SK-N-SH (cell line): ENCODE measurements at regions not wholly inside any gene's neighbourhood (a gene's known extent, or its start where the extent isn't known, plus 50 kb on each side); places are given as distances from the start of the nearest gene placed in this dataset.

ENCODE experiments used
- CTCF ChIA-PET: fragments of 300-600, 350-600 bp; formaldehyde crosslinking; extraction: SDS; loops from one replicate; lab custom pipeline; 2021; lab: Yijun Ruan, JAX
- POLR2A ChIA-PET: fragments of 350-600 bp; sonication (Branson Sonifier 250); formaldehyde crosslinking; extraction: SDS; loops from one replicate; lab custom pipeline; 2020; ENCODE audit warnings: antibody characterized with exemption, inconsistent platforms; lab: Yijun Ruan, JAX
- DNase-seq: peaks from one replicate; pipeline ENCODE4 v3.0.0; 2012
- H2AFZ ChIP-seq: fragments of 200-600 bp; sonication (generic); 2 replicates; pipeline ENCODE4 v1.8.1; 2016; ENCODE audit warnings: antibody characterized with exemption, mild to moderate bottlenecking, low read depth
- H3F3A ChIP-seq: fragments of 200-600 bp; sonication (generic); replicated peaks from 2 replicates; pipeline ENCODE3; 2016; ENCODE audit warnings: antibody characterized with exemption, mild to moderate bottlenecking; ENCODE audit not compliant: insufficient read depth
- H3K27ac ChIP-seq, 2 experiments: fragments of 200-500 bp in 1 of 2; fragments of 200-600 bp in 1 of 2; sonication (Bioruptor generic) in 1 of 2; sonication (generic), shearing (Covaris generic) in 1 of 2; 2 replicates each; pipeline versions ENCODE4 v1.5.1 to v1.6.1; 2014 to 2016; ENCODE audit warnings: low read depth in 2 of 2, inconsistent platforms in 1 of 2, low read length in 1 of 2, mild to moderate bottlenecking in 1 of 2, mixed read lengths in 1 of 2
- H3K27me3 ChIP-seq: fragments of 200-600 bp; sonication (generic), shearing (Covaris generic); 2 replicates; pipeline ENCODE4 v1.6.1; 2016; ENCODE audit warnings: mixed run types; ENCODE audit not compliant: insufficient read depth
- H3K36me3 ChIP-seq, 2 experiments: fragments of 200-500 bp in 1 of 2; fragments of 200-600 bp in 1 of 2; sonication (Bioruptor generic) in 1 of 2; sonication (generic) in 1 of 2; replicated peaks in 1 of 2; 2 replicates each; pipeline versions ENCODE3 to v1.5.1; 2014 to 2016; ENCODE audit warnings: low read length in 1 of 2, mild to moderate bottlenecking in 1 of 2; ENCODE audit not compliant: insufficient read depth in 2 of 2, control insufficient read depth in 1 of 2
- H3K4me1 ChIP-seq, 2 experiments: fragments of 200-500 bp in 1 of 2; fragments of 200-600 bp in 1 of 2; sonication (Bioruptor generic) in 1 of 2; sonication (generic), shearing (Covaris generic) in 1 of 2; 2 replicates each; pipeline versions ENCODE4 v1.5.1 to v1.6.1; 2014 to 2016; ENCODE audit warnings: low read depth in 1 of 2, low read length in 1 of 2, mixed run types in 1 of 2; ENCODE audit not compliant: insufficient read depth in 2 of 2, control insufficient read depth in 1 of 2
- H3K4me2 ChIP-seq: fragments of 200-600 bp; sonication (generic), shearing (Covaris generic); 2 replicates; pipeline ENCODE4 v1.6.1; 2017; ENCODE audit warnings: mixed run types
- H3K4me3 ChIP-seq, 2 experiments: fragments of 200-500 bp in 1 of 2; fragments of 200-600 bp in 1 of 2; sonication (Bioruptor generic) in 1 of 2; sonication (generic), shearing (Covaris generic) in 1 of 2; 2 replicates each; pipeline versions ENCODE4 v1.5.1 to v1.8.1; 2014 to 2016; ENCODE audit warnings: low read depth in 2 of 2, inconsistent platforms in 1 of 2, low read length in 1 of 2, mild to moderate bottlenecking in 1 of 2, mixed read lengths in 1 of 2, moderate library complexity in 1 of 2
- H3K79me2 ChIP-seq: fragments of 200-600 bp; sonication (generic); 2 replicates; pipeline ENCODE4 v1.8.1; 2017; ENCODE audit warnings: mild to moderate bottlenecking; ENCODE audit not compliant: insufficient read depth
- H3K9ac ChIP-seq: fragments of 200-600 bp; sonication (generic); 2 replicates; pipeline ENCODE4 v1.6.1; 2017; ENCODE audit warnings: mixed run types
- H3K9me2 ChIP-seq: fragments of 200-600 bp; sonication (generic); 2 replicates; pipeline ENCODE4 v1.6.1; 2017; ENCODE audit warnings: mixed run types
- H3K9me3 ChIP-seq: fragments of 200-600 bp; sonication (generic); 2 replicates; pipeline ENCODE4 v1.6.1; 2017; ENCODE audit warnings: mixed run types, mild to moderate bottlenecking, moderate library complexity
- H4K20me1 ChIP-seq: fragments of 200-600 bp; sonication (generic); 2 replicates; pipeline ENCODE4 v1.6.1; 2017; ENCODE audit warnings: mild to moderate bottlenecking, mixed run types; ENCODE audit not compliant: insufficient read depth
- CTCF ChIP-seq: fragments of 200-600 bp; sonication (generic); IDR thresholded peaks from 2 replicates; pipeline ENCODE4 v1.6.1; 2017; ENCODE audit warnings: antibody characterized with exemption, mild to moderate bottlenecking, moderate library complexity
- GATA2 ChIP-seq: sonication (generic); formaldehyde crosslinking; IDR thresholded peaks from 2 replicates; pipeline ENCODE4 v1.5.0; 2020; ENCODE audit warnings: mild to moderate bottlenecking, missing genetic modification reagents
- IRF3 ChIP-seq: fragments of 150-350 bp; IDR thresholded peaks from 2 replicates; pipeline ENCODE4 v1.6.1; 2016; ENCODE audit warnings: mild to moderate bottlenecking, low read depth, low read length
- NFIC ChIP-seq: IDR thresholded peaks from 2 replicates; pipeline ENCODE4 v1.4.0; 2012; ENCODE audit warnings: borderline replicate concordance
- POLR2AphosphoS5 ChIP-seq: IDR thresholded peaks from 2 replicates; pipeline ENCODE4 v1.6.1; 2012; ENCODE audit warnings: low read depth, low read length
- REST ChIP-seq: IDR thresholded peaks from 2 replicates; pipeline ENCODE4 v1.6.1; 2012; ENCODE audit warnings: mild to moderate bottlenecking, low read depth, low read length, moderate library complexity
- RXRA ChIP-seq: IDR thresholded peaks from 2 replicates; pipeline ENCODE4 v1.4.0; 2012; ENCODE audit warnings: low read depth, mild to moderate bottlenecking, borderline replicate concordance
- TAF1 ChIP-seq: IDR thresholded peaks from 2 replicates; pipeline ENCODE4 v1.6.1; 2012; ENCODE audit warnings: low read depth, mild to moderate bottlenecking, low read length, moderate library complexity, borderline replicate concordance
- USF1 ChIP-seq: IDR thresholded peaks from 2 replicates; pipeline ENCODE4 v1.4.0; 2012; ENCODE audit warnings: low read depth, borderline replicate concordance
- USF2 ChIP-seq: fragments of 150-350 bp; IDR thresholded peaks from 2 replicates; pipeline ENCODE4 v1.6.1; 2017; ENCODE audit warnings: antibody characterized with exemption, low read length, low read depth, borderline replicate concordance
- ZBTB33 ChIP-seq: IDR thresholded peaks from 2 replicates; pipeline ENCODE4 v1.4.0; 2012; ENCODE audit warnings: low read depth, borderline replicate concordance
- WGBS: methylation state at CpG from one replicate; pipeline ENCODE4 v1.1.6; 2017; ENCODE audit warnings: low lambda C conversion rate; 5-methylcytosine and 5-hydroxymethylcytosine counted together

GRCh38 chr18:30342675-30343074, 699.9 kb downstream of the DSC3 start:
- H3K27ac ChIP-seq, result no peak overlapping the region
- H3K36me3 ChIP-seq, result no peaks in the 10 kb centered on the region
- no peak overlapping the region for H3K9ac ChIP-seq
- no peaks in the 10 kb centered on the region for H3K27me3 ChIP-seq
- H3K9me2 ChIP-seq, result no peaks in the 10 kb centered on the region
- ChIA-PET CTCF (interaction anchor here (0.7 kb wide), 1 partner anchor 46 kb away, joined by 3 read pairs; no protein-coding TSS in a partner anchor), POLR2A (no interaction called here)
- H3K4me3 ChIP-seq, result no peak overlapping the region
- no peak overlapping the region for H2AFZ ChIP-seq
- WGBS, result 39% methylated on average over 2 of the region's 2 CpGs
- TF ChIP-seq ZBTB33, result no peak
- TF ChIP-seq IRF3, result no peak
- TF ChIP-seq REST, result no peak
- no peak for TF ChIP-seq RXRA
- no peak for TF ChIP-seq POLR2AphosphoS5
- no peak for TF ChIP-seq USF1
- no peak for TF ChIP-seq CTCF
- TF ChIP-seq GATA2 (CRISPR knock-in tag), result no peak
- TF ChIP-seq USF2, result no peak
- no peak for TF ChIP-seq TAF1
- no peak for TF ChIP-seq NFIC
- H3K9me3 ChIP-seq, result no peaks in the 10 kb centered on the region
- H4K20me1 ChIP-seq, result no peaks in the 10 kb centered on the region
- H3K79me2 ChIP-seq, result no peaks in the 10 kb centered on the region
- DNase-seq, result no peak
- no peak overlapping the region for H3K4me2 ChIP-seq
- H3F3A ChIP-seq, result no peaks in the 10 kb centered on the region
- no peaks in the 10 kb centered on the region for H3K4me1 ChIP-seq
